Left lung (tissue), 4 donors: ENCODE measurements at regions not wholly inside any gene's neighbourhood (a gene's known extent, or its start where the extent isn't known, plus 50 kb on each side); places are given as distances from the start of the nearest gene placed in this dataset.
"Not testable (repeated sequence)": the region's sequence is repeated elsewhere in the genome, so short reads cannot be mapped to it uniquely, and the experiment has no call there.

Source experiments
- ATAC-seq: fragments of 200-7000 bp; cut with Tn5 transposase; one replicate; pipeline ENCODE4 v1.9.1; 2020; ENCODE audit warnings: moderate library complexity
- DNase-seq, 4 donors: peaks; one replicate each; pipeline ENCODE4 v3.0.0-alpha.2; 2013 to 2020
- H3K27ac ChIP-seq, 2 donors: fragments of 200-600 bp; sonication (generic) in 1 of 2; one replicate each; pipeline versions ENCODE4 v1.5.0 to v1.8.0; 2020 to 2021
- H3K27me3 ChIP-seq, 2 donors: fragments of 200-600 bp; sonication (generic) in 1 of 2; one replicate each; pipeline versions ENCODE4 v1.5.0 to v1.8.0; 2020 to 2021
- H3K36me3 ChIP-seq, 2 donors: fragments of 200-600 bp; sonication (generic) in 1 of 2; one replicate each; pipeline versions ENCODE4 v1.5.0 to v1.8.0; 2020 to 2021
- H3K4me1 ChIP-seq, 2 donors: fragments of 200-600 bp; one replicate each; pipeline ENCODE4 v1.8.0; 2021
- H3K4me3 ChIP-seq, 2 donors: fragments of 200-600 bp; sonication (generic) in 1 of 2; one replicate each; pipeline versions ENCODE4 v1.5.0 to v1.8.0; 2020 to 2021; ENCODE audit warnings: mild to moderate bottlenecking in 1 of 2
- H3K9me3 ChIP-seq, 2 donors: fragments of 200-600 bp; sonication (generic) in 1 of 2; one replicate each; pipeline versions ENCODE4 v1.5.0 to v1.8.0; 2020 to 2021
- CTCF ChIP-seq, 2 donors: fragments of 200-600 bp; sonication (generic) in 1 of 2; IDR thresholded peaks; one replicate each; pipeline versions ENCODE4 v1.5.0 to v1.8.0; 2021; ENCODE audit warnings: antibody characterized with exemption in 2 of 2
- intact Hi-C, 2 donors: fragments of 100-400 bp; cut with DNase I; formaldehyde crosslinking; loops; one replicate each; pipeline versions ENCODE4 v1.11.2 to v1.14.2; 2022
- donor health status: DM: no; HTN: yes; CAD: no.
- donor health status: DM: no; HTN: no; CAD: no.

GRCh38 chrX:39787999-39788398, 309.8 kb downstream of the BCOR start:
- DNase-seq (no peak), ATAC-seq (no peak)
- Histone ChIP-seq H3K4me3 (no peak overlapping the region), H3K36me3 (no peaks in the 10 kb centered on the region), H3K27ac (no peak overlapping the region), H3K4me1 (no peaks in the 10 kb centered on the region), H3K9me3 (no peaks in the 10 kb centered on the region), H3K27me3 (no peaks in the 10 kb centered on the region)
- no peak for TF ChIP-seq CTCF (IDR thresholded peaks at IDR 0.05)
- intact Hi-C loops: no loop called here

- ATAC-seq (no peak), DNase-seq (no peak)
- Histone ChIP-seq H3K27ac (no peak overlapping the region), H3K4me1 (no peaks in the 10 kb centered on the region), H3K36me3 (no peaks in the 10 kb centered on the region), H3K27me3 (no peaks in the 10 kb centered on the region), H3K4me3 (no peak overlapping the region), H3K9me3 (no peaks in the 10 kb centered on the region)
- no peak for TF ChIP-seq CTCF (IDR thresholded peaks at IDR 0.05)
- intact Hi-C loops: no loop called here
Measured at GRCh38 chrX:39788521-39788920, 309.2 kb downstream of the BCOR start.

- Histone ChIP-seq H3K36me3 (no peaks in the 10 kb centered on the region), H3K27me3 (no peaks in the 10 kb centered on the region), H3K9me3 (no peaks in the 10 kb centered on the region), H3K4me1 (no peaks in the 10 kb centered on the region), H3K4me3 (no peak overlapping the region), H3K27ac (no peak overlapping the region)
- TF ChIP-seq CTCF (IDR thresholded peaks at IDR 0.05): no peak
- ATAC-seq (no peak), DNase-seq (no peak)
- intact Hi-C loops: no loop called here
Measured at GRCh38 chrX:39791691-39792090, 306.1 kb downstream of the BCOR start.

GRCh38 chrX:39795605-39796004, 302.2 kb downstream of the BCOR start:
- DNase-seq (no peak), ATAC-seq (no peak)
- no peak for TF ChIP-seq CTCF (IDR thresholded peaks at IDR 0.05)
- no peaks in the 10 kb centered on the region for H3K4me1 ChIP-seq
- no peaks in the 10 kb centered on the region for H3K36me3 ChIP-seq
- intact Hi-C loops: no loop called here
- no peak overlapping the region for H3K27ac ChIP-seq
- no peaks in the 10 kb centered on the region for H3K9me3 ChIP-seq
- no peaks in the 10 kb centered on the region for H3K27me3 ChIP-seq
- no peak overlapping the region for H3K4me3 ChIP-seq

GRCh38 chrX:39796856-39797255, 300.9 kb downstream of the BCOR start:
- no peak for ATAC-seq
- Histone ChIP-seq H3K27ac (no peak overlapping the region), H3K36me3 (no peaks in the 10 kb centered on the region), H3K4me1 (no peaks in the 10 kb centered on the region), H3K27me3 (no peaks in the 10 kb centered on the region), H3K4me3 (no peak overlapping the region), H3K9me3 (no peaks in the 10 kb centered on the region)
- intact Hi-C loops: no loop called here
- TF ChIP-seq CTCF (IDR thresholded peaks at IDR 0.05): no peak
- no peak for DNase-seq

- ATAC-seq, H3K9me3 ChIP-seq, intact Hi-C loops, DNase-seq, H3K4me1 ChIP-seq, H3K27me3 ChIP-seq, H3K27ac ChIP-seq, H3K4me3 ChIP-seq, H3K36me3 ChIP-seq: not testable (repeated sequence)
Measured at GRCh38 chrX:39798488-39798887, 299.3 kb downstream of the BCOR start.
